Right ventricle myocardium inferior (tissue), 1 donor: ENCODE measurements at regions not wholly inside any gene's neighbourhood (a gene's known extent, or its start where the extent isn't known, plus 50 kb on each side); places are given as distances from the start of the nearest gene placed in this dataset.

Experiments used
- ATAC-seq: fragments of 200-7000 bp; cut with Tn5 transposase; one replicate; pipeline ENCODE4 v1.9.1; 2020; ENCODE audit warnings: mild to moderate bottlenecking, moderate library complexity
- DNase-seq: peaks from one replicate; pipeline ENCODE4 v3.0.0; 2021; ENCODE audit errors: missing footprints
- intact Hi-C: fragments of 100-400 bp; cut with DNase I; formaldehyde crosslinking; loops from one replicate; pipeline ENCODE4 v1.11.0; 2022
- donor health status: DM: no; HTN: yes; CAD: no; lungs with severe emphysema.

GRCh38 chr3:89622063-89622700 is 514.8 kb downstream of the EPHA3 start:
- intact Hi-C loops, result no loop called here
- DNase-seq (no peak), ATAC-seq (peak; percentile 23)

- intact Hi-C loops, result no loop called here
- DNase-seq (no peak), ATAC-seq (no peak)
These were observed 517.1 kb downstream of the EPHA3 start for GRCh38 chr3:89624494-89624893.

GRCh38 chr3:89625945-89626344 is 518.5 kb downstream of the EPHA3 start:
- ATAC-seq (no peak), DNase-seq (no peak)
- intact Hi-C loops, result no loop called here

- intact Hi-C loops, result no loop called here
These were observed 521.6 kb downstream of the EPHA3 start for GRCh38 chr3:89628856-89629670.

GRCh38 chr3:89635137-89635536 is 527.7 kb downstream of the EPHA3 start:
- ATAC-seq (no peak), DNase-seq (no peak)
- intact Hi-C loops, result no loop called here

More at GRCh38 chr3:89628856-89629670, 521.6 kb downstream of the EPHA3 start:
- ATAC-seq, result no peak
- no peak for DNase-seq

GRCh38 chr3:89644716-89645115 is 537.3 kb downstream of the EPHA3 start:
- DNase-seq, result no peak
- ATAC-seq, result no peak
- intact Hi-C loops, result no loop called here

GRCh38 chr3:89649431-89649830 is 542.0 kb downstream of the EPHA3 start:
- ATAC-seq, result no peak
- intact Hi-C loops, result no loop called here
- no peak for DNase-seq

GRCh38 chr3:89654031-89654430 is 546.6 kb downstream of the EPHA3 start:
- intact Hi-C loops, result no loop called here
- ATAC-seq, result no peak

GRCh38 chr3:89656388-89656787 is 549.0 kb downstream of the EPHA3 start:
- ATAC-seq (no peak), DNase-seq (no peak)
- intact Hi-C loops, result no loop called here

More at GRCh38 chr3:89654031-89654430, 546.6 kb downstream of the EPHA3 start:
- DNase-seq, result no peak

- ATAC-seq, result no peak
- intact Hi-C loops, result no loop called here
These were observed 572.3 kb downstream of the EPHA3 start for GRCh38 chr3:89679686-89680085.

GRCh38 chr3:89682556-89682955 is 575.1 kb downstream of the EPHA3 start:
- no peak for DNase-seq
- ATAC-seq, result no peak
- intact Hi-C loops, result no loop called here

More at GRCh38 chr3:89679686-89680085, 572.3 kb downstream of the EPHA3 start:
- no peak for DNase-seq

GRCh38 chr3:89685731-89686130 is 578.3 kb downstream of the EPHA3 start:
- no peak for DNase-seq
- intact Hi-C loops, result no loop called here

GRCh38 chr3:89690646-89691045 is 583.2 kb downstream of the EPHA3 start:
- DNase-seq (no peak), ATAC-seq (no peak)
- intact Hi-C loops, result no loop called here

More at GRCh38 chr3:89685731-89686130, 578.3 kb downstream of the EPHA3 start:
- ATAC-seq, result no peak

GRCh38 chr3:89692601-89693000 is 585.2 kb downstream of the EPHA3 start:
- ATAC-seq (peak; percentile 13), DNase-seq (no peak)
- intact Hi-C loops, result no loop called here

- intact Hi-C loops, result no loop called here
- DNase-seq (peak; percentile 54), ATAC-seq (no peak)
These were observed 590.0 kb downstream of the EPHA3 start for GRCh38 chr3:89697321-89697916.

- DNase-seq (no peak), ATAC-seq (no peak)
- intact Hi-C loops, result no loop called here
These were observed 590.9 kb downstream of the EPHA3 start for GRCh38 chr3:89698208-89698830.

GRCh38 chr3:89699229-89699628 is 591.8 kb downstream of the EPHA3 start:
- intact Hi-C loops, result no loop called here
- no peak for ATAC-seq

GRCh38 chr3:89699771-89700170 is 592.4 kb downstream of the EPHA3 start:
- intact Hi-C loops, result no loop called here
- DNase-seq, result no peak
- ATAC-seq, result no peak

More at GRCh38 chr3:89699229-89699628, 591.8 kb downstream of the EPHA3 start:
- DNase-seq, result no peak

GRCh38 chr3:89702404-89702803 is 595.0 kb downstream of the EPHA3 start:
- DNase-seq, result no peak
- ATAC-seq, result no peak
- intact Hi-C loops, result no loop called here
